ENCODE measurements at regions not wholly inside any gene's neighbourhood (a gene's known extent, or its start where the extent isn't known, plus 50 kb on each side); places are given as distances from the start of the nearest gene placed in this dataset.

GRCh38 chr2:217749008-217749407 lies 253.8 kb downstream of the TNS1 start:
- no peak for TF ChIP-seq EZH2 (IDR thresholded peaks at IDR 0.05)
- TF ChIP-seq POLR2AphosphoS5 (IDR thresholded peaks at IDR 0.05; ENCODE audit: borderline replicate concordance, low read depth, low read length) = no peak
- no peak for TF ChIP-seq FOXP2 (optimal IDR thresholded peaks at IDR 0.05; ENCODE audit: control extremely low read depth, extremely low read length, insufficient read depth)

Data from SK-N-MC (cell line).